GM12878 (cell line): ENCODE measurements at regions not wholly inside any gene's neighbourhood (a gene's known extent, or its start where the extent isn't known, plus 50 kb on each side); places are given as distances from the start of the nearest gene placed in this dataset.

Experiments used
- ATAC-seq: fragments of 200-7000 bp; cut with Tn5 transposase; 3 replicates; pipeline ENCODE4 v1.9.1; 2020; ENCODE audit warnings: mild to moderate bottlenecking, moderate library complexity
- BruUV-seq: library from RNA; stranded (reverse); fragments of 400-500 nt; replicated peaks from 2 replicates; lab custom pipeline; 2021; lab: Mats Ljungman, UMichigan
- CTCF ChIA-PET: fragments of 300-600 bp; sonication (Branson Sonifier 250); formaldehyde crosslinking; extraction: SDS; loops from one replicate; lab custom pipeline; 2021; ENCODE audit warnings: inconsistent platforms; lab: Yijun Ruan, JAX
- POLR2A ChIA-PET: fragments of 350-600 bp; formaldehyde crosslinking; extraction: SDS; loops from one replicate; lab custom pipeline; 2021; ENCODE audit warnings: inconsistent platforms; lab: Charles Lee
- RAD21 ChIA-PET: fragments of 300-600 bp; sonication (Branson Sonifier 250); formaldehyde crosslinking; loops from one replicate; lab custom pipeline; 2023; ENCODE audit warnings: antibody characterized with exemption; ENCODE audit not compliant: unreplicated experiment; lab: Charles Lee
- SMC1A ChIA-PET: fragments of 300-600 bp; sonication (Branson Sonifier 250); formaldehyde crosslinking; loops from one replicate; lab custom pipeline; 2023; ENCODE audit not compliant: unreplicated experiment, uncharacterized antibody; lab: Charles Lee
- DNase-seq: peaks from one replicate; pipeline ENCODE4 v3.0.0-alpha.2; 2011; ENCODE audit warnings: low read depth, low spot score
- FAIRE-seq: peaks from 3 replicates; lab custom pipeline; 2011; peaks lifted over from hg19 to GRCh38; lab: Jason Lieb, UNC
- H2AFZ ChIP-seq: 2 replicates; pipeline ENCODE4 v1.6.0; 2011; ENCODE audit warnings: low read depth, low read length, control low read depth; ENCODE audit not compliant: control insufficient read depth
- H3K27ac ChIP-seq: 2 replicates; pipeline ENCODE4 v1.5.1; 2011; ENCODE audit warnings: control low read depth; ENCODE audit not compliant: control insufficient read depth, insufficient read depth
- H3K27me3 ChIP-seq, 2 experiments: replicated peaks in 1 of 2; 2 replicates each; pipeline versions ENCODE4 v1.6.0 to v1.6.1; 2011; ENCODE audit warnings: low read length in 1 of 2; ENCODE audit not compliant: control insufficient read depth in 2 of 2, insufficient read depth in 2 of 2
- H3K36me3 ChIP-seq, 2 experiments: 2 replicates each; pipeline ENCODE4 v1.5.1; 2011; ENCODE audit warnings: low read length in 1 of 2; ENCODE audit not compliant: control insufficient read depth in 2 of 2, insufficient read depth in 2 of 2
- H3K4me1 ChIP-seq: 2 replicates; pipeline ENCODE4 v1.6.1; 2011; ENCODE audit warnings: mild to moderate bottlenecking, low read length, moderate library complexity, mixed read lengths; ENCODE audit not compliant: control insufficient read depth, insufficient read depth
- H3K4me2 ChIP-seq: 2 replicates; pipeline ENCODE4 v1.6.0; 2011; ENCODE audit warnings: control low read depth; ENCODE audit not compliant: control insufficient read depth, insufficient read depth
- H3K4me3 ChIP-seq: fragments of 200-600 bp; sonication (generic); 2 replicates; pipeline ENCODE4 v1.5.1; 2016
- H3K79me2 ChIP-seq: 2 replicates; pipeline ENCODE4 v1.6.0; 2011; ENCODE audit warnings: low read length; ENCODE audit not compliant: control insufficient read depth, insufficient read depth
- H3K9ac ChIP-seq: 2 replicates; pipeline ENCODE4 v1.8.0; 2011; ENCODE audit warnings: low read length, control low read depth, mixed read lengths; ENCODE audit not compliant: control insufficient read depth, insufficient read depth
- H3K9me3 ChIP-seq: replicated peaks from 3 replicates; pipeline ENCODE4 v1.5.1; 2011; ENCODE audit warnings: mild to moderate bottlenecking, low read length; ENCODE audit not compliant: control insufficient read depth, insufficient read depth
- H4K20me1 ChIP-seq: 2 replicates; pipeline ENCODE4 v1.6.0; 2011; ENCODE audit not compliant: control insufficient read depth, insufficient read depth
- BHLHE40 ChIP-seq, 2 experiments: fragments of 450-650 bp in 1 of 2; IDR thresholded peaks; 2 replicates each; pipeline ENCODE4 v1.6.1; 2011 to 2017; ENCODE audit warnings: low read depth in 2 of 2, borderline replicate concordance in 1 of 2, improper control_type of control experiment in 1 of 2, low read length in 1 of 2, mild to moderate bottlenecking in 1 of 2
- DPF2 ChIP-seq: fragments of 450-650 bp; IDR thresholded peaks from 2 replicates; pipeline ENCODE4 v1.6.1; 2017; ENCODE audit warnings: mild to moderate bottlenecking
- ESRRA ChIP-seq: IDR thresholded peaks from 2 replicates; pipeline ENCODE4 v1.6.1; 2012; ENCODE audit warnings: mild to moderate bottlenecking, low read length, improper control_type of control experiment
- GABPA ChIP-seq: IDR thresholded peaks from 2 replicates; pipeline ENCODE4 v1.6.1; 2014; ENCODE audit warnings: antibody characterized with exemption, low read depth, mild to moderate bottlenecking, inconsistent platforms
- KAT2A ChIP-seq: conservative IDR thresholded peaks from 2 replicates; pipeline ENCODE4 v1.6.1; 2011; ENCODE audit warnings: low read depth, low read length; ENCODE audit not compliant: control insufficient read depth
- SMAD5 ChIP-seq: IDR thresholded peaks from 2 replicates; pipeline ENCODE4 v1.6.1; 2016; ENCODE audit warnings: antibody characterized with exemption, low read depth
- SREBF2 ChIP-seq: IDR thresholded peaks from 2 replicates; pipeline ENCODE4 v1.6.1; 2012; ENCODE audit warnings: mild to moderate bottlenecking, low read length
- SUZ12 ChIP-seq: fragments of 200-600 bp; sonication (generic); IDR thresholded peaks from one replicate; pipeline ENCODE4 v1.6.1; 2018; ENCODE audit warnings: antibody characterized with exemption, mild to moderate bottlenecking; ENCODE audit not compliant: unreplicated experiment
- WGBS: methylation state at CpG from one replicate; pipeline ENCODE4 v1.1.6; 2016; ENCODE audit warnings: low lambda C conversion rate; ENCODE audit not compliant: insufficient replicate concordance, insufficient coverage; ENCODE audit errors: missing lambda C conversion rate; 5-methylcytosine and 5-hydroxymethylcytosine counted together
- in situ Hi-C: fragments of 300-500 bp; cut with MboI; formaldehyde crosslinking; loops from 9 replicates; pipeline ENCODE4 v1.14.3; 2018; ENCODE audit warnings: mixed read lengths
- intact Hi-C: fragments of 100-400 bp; cut with micrococcal nuclease; formaldehyde crosslinking; loops from one replicate; pipeline ENCODE4 v1.14.2; 2022; ENCODE audit not compliant: unreplicated experiment
- TF ChIP-seq, protein P1 (sequence below): fragments of 450-650 bp; IDR thresholded peaks from 2 replicates; pipeline ENCODE4 v1.6.1; 2017; ENCODE audit warnings: borderline replicate concordance

DNA sequence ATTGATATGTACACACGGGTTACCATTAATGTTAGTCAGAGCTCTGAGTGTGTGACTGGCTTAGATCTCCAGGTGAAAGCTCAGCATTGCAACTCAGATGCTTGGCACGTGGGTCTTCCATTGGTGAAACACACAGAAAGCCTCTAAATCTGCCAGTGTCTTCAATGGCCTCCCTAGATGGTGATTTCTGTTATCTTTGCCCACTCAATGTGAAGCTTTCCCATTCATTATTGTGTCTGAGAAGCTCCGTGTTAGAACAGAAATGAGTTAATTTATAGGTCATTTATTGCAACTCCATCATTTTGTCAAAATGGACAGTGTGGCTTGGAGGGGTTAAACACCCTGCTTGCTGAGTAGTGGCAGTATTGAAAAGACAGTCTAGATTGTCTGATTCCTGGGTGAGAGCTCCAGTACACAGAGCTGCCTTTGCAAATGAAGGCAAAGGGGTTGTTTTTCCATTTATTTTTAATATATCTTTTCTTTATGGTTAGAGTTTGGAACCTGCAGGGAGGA lies 64.7 kb upstream of the GCFC2 start:
- no peak for DNase-seq
- Histone ChIP-seq H2AFZ (no peak overlapping the region), H4K20me1 (no peaks in the 10 kb centered on the region), H3K27me3 (no peaks in the 10 kb centered on the region), H3K4me3 (no peak overlapping the region), H3K4me2 (no peak overlapping the region), H3K79me2 (no peaks in the 10 kb centered on the region), H3K9ac (no peak overlapping the region), H3K4me1 (no peaks in the 10 kb centered on the region)
- TF ChIP-seq BHLHE40 (IDR thresholded peaks at IDR 0.05; ENCODE audit: borderline replicate concordance in 1 of 2, low read depth in 2 of 2, low read length in 1 of 2) (no peak), SREBF2 (no peak)
- TF ChIP-seq, all 136 proteins: peak for 0
- RAD21 ChIA-PET, result no interaction called here
- in situ Hi-C loops (no loop called here), intact Hi-C loops (no loop called here)
- no peak for FAIRE-seq
- WGBS, result 10% methylated on average over 3 of the region's 3 CpGs
- BruUV-seq, result no TSS peak
- Histone ChIP-seq H3K9me3 (no peaks in the 10 kb centered on the region), H3K27ac (no peak overlapping the region), H3K36me3 (no peaks in the 10 kb centered on the region)
- CTCF ChIA-PET, result no interaction called here
- SMC1A ChIA-PET, result interaction anchor here (1.8 kb wide), 1 partner anchor 23 kb away, joined by 4 read pairs; no protein-coding TSS in a partner anchor
- no peak for ATAC-seq
- POLR2A ChIA-PET, result interaction anchor here (0.6 kb wide), 1 partner anchor 320 kb away, joined by 3 read pairs; no protein-coding TSS in a partner anchor

DNA sequence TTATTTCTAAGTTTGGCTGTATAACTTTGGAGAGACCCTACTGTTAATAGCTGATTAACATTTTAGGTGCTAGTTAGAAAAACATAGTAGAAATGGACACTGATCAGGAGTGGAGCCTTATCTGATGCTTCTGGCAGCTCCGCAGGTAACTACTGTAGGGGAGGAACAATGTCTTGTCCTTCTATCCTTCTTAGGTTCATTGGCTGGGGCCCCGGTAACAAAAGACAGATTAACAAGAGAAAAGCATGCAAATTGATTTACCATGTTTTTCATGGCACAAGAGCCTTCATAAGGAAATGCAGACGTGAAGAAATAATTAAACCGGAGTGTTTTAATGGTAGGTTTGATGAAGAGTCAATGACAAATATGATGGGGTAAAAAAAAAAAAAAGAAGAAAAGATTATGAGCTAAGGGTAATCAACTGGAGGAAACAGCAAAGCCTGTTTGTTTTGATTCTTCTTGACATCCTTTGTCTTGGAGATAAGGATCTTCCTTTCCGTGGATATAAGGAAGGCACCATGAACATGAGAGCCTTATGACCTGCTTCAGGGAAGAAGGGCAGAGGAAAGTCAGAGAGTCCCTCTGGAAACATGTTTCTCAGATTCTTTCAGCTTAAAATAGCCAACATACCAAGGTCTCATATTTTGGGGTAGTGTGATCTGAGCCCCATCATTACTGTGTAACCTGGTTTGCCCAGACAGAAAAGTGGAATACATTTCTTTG lies 62.4 kb upstream of the GCFC2 start:
- ATAC-seq, result no peak
- FAIRE-seq, result no peak
- Histone ChIP-seq H3K27ac (no peak overlapping the region), H3K4me3 (no peak overlapping the region), H3K36me3 (no peaks in the 10 kb centered on the region), H3K79me2 (no peaks in the 10 kb centered on the region), H3K4me1 (no peaks in the 10 kb centered on the region), H3K27me3 (no peaks in the 10 kb centered on the region), H3K4me2 (no peak overlapping the region), H4K20me1 (no peaks in the 10 kb centered on the region), H3K9ac (no peak overlapping the region), H3K9me3 (no peaks in the 10 kb centered on the region), H2AFZ (no peak overlapping the region)
- WGBS, result 11% methylated on average over 5 of the region's 5 CpGs
- intact Hi-C loops, result no loop called here
- ChIA-PET CTCF (interaction anchor here (1.0 to 1.2 kb wide), 2 partner anchors 8 to 96 kb away, joined by 3 to 4 read pairs; no protein-coding TSS in a partner anchor), POLR2A (no interaction called here), SMC1A (interaction anchor here (0.6 to 1.2 kb wide), 2 partner anchors 9 to 1315 kb away, joined by 3 read pairs; no protein-coding TSS in a partner anchor), RAD21 (no interaction called here)
- TF ChIP-seq ESRRA, result no peak
- TF ChIP-seq GABPA, result no peak
- TF ChIP-seq SMAD5, result no peak
- TF ChIP-seq, protein P1, sequence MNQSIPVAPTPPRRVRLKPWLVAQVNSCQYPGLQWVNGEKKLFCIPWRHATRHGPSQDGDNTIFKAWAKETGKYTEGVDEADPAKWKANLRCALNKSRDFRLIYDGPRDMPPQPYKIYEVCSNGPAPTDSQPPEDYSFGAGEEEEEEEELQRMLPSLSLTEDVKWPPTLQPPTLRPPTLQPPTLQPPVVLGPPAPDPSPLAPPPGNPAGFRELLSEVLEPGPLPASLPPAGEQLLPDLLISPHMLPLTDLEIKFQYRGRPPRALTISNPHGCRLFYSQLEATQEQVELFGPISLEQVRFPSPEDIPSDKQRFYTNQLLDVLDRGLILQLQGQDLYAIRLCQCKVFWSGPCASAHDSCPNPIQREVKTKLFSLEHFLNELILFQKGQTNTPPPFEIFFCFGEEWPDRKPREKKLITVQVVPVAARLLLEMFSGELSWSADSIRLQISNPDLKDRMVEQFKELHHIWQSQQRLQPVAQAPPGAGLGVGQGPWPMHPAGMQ, result no peak
- no peak for TF ChIP-seq SUZ12
- no peak for TF ChIP-seq KAT2A
- no peak for TF ChIP-seq DPF2
- no peak for DNase-seq
- in situ Hi-C loops, result no loop called here
- no TSS peak for BruUV-seq
